22Rv1 (cell line): ENCODE measurements at regions not wholly inside any gene's neighbourhood (a gene's known extent, or its start where the extent isn't known, plus 50 kb on each side); places are given as distances from the start of the nearest gene placed in this dataset.
"Not testable (repeated sequence)": the region's sequence is repeated elsewhere in the genome, so short reads cannot be mapped to it uniquely, and the experiment has no call there.

Experiments
- H3K27ac ChIP-seq: fragments of 450-650 bp; 2 replicates; pipeline ENCODE4 v1.5.1; 2017
- ZFX ChIP-seq: fragments of 450-650 bp; IDR thresholded peaks from 2 replicates; pipeline ENCODE4 v1.6.1; 2017; ENCODE audit warnings: antibody characterized with exemption, borderline replicate concordance
- TF ChIP-seq, protein P1 (sequence below): fragments of 450-650 bp; IDR thresholded peaks from 2 replicates; pipeline ENCODE4 v1.5.1; 2017; ENCODE audit warnings: mild to moderate bottlenecking

DNA sequence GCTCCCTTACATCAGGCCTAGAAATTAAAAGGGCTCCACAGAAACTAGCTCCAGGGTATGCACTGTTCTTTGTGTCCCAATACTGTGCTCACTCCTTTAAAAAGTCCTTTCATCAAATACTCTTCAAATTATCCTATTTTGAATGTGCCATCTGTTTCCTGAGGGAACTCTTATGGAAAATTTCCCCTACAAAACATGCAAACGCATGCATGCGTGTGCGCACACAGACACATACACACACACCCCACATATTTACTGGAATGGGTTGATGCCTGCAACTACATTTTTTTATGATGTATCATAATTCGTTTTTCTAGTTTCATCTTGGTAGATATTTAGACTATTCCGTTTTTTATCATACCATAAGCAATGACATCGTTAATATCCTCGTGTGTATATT, 351.2 kb upstream of the KIF2B start:
- no peak overlapping the region for H3K27ac ChIP-seq
- no peak for TF ChIP-seq ZFX
- TF ChIP-seq, protein P1, sequence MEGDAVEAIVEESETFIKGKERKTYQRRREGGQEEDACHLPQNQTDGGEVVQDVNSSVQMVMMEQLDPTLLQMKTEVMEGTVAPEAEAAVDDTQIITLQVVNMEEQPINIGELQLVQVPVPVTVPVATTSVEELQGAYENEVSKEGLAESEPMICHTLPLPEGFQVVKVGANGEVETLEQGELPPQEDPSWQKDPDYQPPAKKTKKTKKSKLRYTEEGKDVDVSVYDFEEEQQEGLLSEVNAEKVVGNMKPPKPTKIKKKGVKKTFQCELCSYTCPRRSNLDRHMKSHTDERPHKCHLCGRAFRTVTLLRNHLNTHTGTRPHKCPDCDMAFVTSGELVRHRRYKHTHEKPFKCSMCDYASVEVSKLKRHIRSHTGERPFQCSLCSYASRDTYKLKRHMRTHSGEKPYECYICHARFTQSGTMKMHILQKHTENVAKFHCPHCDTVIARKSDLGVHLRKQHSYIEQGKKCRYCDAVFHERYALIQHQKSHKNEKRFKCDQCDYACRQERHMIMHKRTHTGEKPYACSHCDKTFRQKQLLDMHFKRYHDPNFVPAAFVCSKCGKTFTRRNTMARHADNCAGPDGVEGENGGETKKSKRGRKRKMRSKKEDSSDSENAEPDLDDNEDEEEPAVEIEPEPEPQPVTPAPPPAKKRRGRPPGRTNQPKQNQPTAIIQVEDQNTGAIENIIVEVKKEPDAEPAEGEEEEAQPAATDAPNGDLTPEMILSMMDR: no peak

DNA sequence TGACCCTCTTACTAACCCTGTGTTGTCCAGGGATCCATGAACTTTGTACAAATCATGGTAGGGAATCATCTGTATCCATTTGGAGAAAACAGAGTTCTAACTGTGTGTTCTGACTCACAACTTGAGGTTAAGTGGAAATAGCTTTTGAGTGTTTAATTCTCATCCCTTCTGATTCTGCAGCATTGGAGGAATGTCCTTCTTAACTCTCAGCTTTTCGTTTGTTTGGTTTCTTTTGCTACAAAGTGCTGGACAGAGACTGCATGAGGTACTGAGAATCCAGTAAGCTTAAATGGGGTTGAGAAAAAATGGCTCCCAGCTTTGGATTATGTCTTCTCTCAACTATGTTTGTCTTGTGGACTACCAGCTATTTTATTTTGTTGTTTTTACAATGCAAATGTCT, 352.1 kb upstream of the KIF2B start:
- TF ChIP-seq ZFX: no peak
- TF ChIP-seq, protein P1: no peak
- H3K27ac ChIP-seq: no peak overlapping the region

DNA sequence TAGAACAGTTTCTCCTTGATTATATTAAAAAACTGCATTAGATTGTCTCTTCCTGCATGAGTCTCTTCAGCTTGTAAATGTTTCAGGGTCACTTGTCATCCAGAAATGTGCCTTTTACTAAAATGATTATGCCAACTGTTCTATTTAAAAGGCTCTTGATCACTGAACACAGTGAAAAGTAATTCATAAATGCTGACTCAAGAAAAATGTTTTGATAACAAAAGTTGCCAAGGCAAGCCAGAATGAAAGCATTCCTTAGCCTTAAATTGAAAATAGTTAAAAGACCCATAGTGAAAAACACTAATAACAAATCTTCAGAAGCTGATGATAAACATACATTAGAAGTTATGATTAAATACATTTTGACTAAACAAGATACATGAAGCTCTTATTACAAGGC, 356.0 kb upstream of the KIF2B start:
- TF ChIP-seq ZFX: no peak
- TF ChIP-seq, protein P1: no peak
- no peak overlapping the region for H3K27ac ChIP-seq

DNA sequence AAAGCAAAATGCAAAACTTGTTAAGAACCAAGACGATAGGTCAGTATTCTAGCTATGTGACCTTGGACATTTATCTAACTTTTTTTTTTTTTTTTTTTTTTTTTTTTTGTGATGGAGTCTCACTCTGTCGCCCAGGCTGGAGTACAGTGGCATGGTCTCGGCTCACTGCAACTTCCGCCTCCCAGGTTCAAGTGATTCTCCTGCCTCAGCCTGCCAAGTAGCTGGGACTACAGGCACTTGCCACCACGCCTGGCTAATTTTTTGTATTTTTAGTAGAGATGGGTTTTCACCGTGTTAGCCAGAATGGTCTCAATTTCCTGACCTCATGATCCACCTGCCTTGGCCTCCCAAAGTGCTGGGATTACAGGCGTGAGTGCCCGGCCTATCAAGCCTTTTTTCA, 358.3 kb upstream of the KIF2B start:
- not testable (repeated sequence) for H3K27ac ChIP-seq

DNA sequence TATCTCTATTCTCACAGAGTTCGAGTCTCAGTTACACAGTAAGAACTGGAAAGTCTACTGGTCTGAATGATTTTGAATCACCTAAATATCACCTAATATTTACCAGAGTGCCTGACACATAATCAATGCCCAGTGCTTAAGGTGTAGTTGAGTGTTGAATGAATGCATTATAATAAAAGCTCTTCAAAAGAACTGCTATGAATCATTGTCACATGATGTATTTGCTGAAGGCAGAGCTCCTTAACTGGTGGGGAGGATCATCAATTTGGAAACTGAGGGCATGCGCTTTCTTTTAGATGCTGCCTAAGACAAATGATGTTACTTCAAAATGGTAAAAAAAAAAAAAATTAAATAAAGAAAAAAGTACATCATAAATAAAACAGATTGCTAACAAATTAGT, 359.4 kb upstream of the KIF2B start:
- no peak overlapping the region for H3K27ac ChIP-seq
- no peak for TF ChIP-seq ZFX
- TF ChIP-seq, protein P1: no peak

DNA sequence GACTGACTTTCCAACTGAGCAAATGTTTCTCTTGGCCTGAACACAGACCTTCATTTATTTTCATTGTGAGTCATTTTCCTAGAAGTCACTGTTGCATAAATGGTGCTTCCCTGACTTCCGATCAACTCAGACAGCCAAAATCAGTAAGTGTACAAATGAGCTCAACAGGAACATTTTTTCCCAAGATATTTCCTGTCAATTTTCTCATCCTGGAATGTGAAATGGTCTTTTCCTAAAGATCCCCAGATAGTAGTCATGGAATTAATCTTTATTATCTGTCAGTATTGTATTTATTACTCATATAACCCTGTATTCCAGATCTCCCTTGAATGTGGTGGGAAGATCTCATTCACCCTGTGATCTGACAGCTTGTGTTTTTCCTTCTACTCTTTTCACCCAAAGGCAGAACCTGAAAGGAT, 360.3 kb upstream of the KIF2B start:
- H3K27ac ChIP-seq: no peak overlapping the region
- TF ChIP-seq ZFX: no peak
- TF ChIP-seq, protein P1: no peak

DNA sequence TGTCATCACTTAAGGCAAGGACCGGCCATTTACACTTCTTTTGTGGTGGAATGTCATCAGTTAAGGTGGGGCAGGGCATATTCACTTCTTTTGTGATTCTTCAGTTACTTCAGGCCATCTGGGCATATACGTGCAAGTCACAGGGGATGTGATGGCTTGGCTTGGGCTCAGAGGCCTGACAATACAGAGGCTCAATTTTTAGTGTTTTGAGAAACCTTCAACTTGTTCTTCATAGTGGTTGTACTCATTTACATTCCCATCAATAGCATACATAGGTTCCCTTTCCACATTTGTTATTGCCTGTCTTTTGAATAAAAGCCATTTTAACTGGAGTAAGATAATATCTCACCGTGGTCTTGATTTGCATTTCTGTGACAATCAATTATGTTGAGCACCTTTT, 366.8 kb upstream of the KIF2B start:
- not testable (repeated sequence) for H3K27ac ChIP-seq

DNA sequence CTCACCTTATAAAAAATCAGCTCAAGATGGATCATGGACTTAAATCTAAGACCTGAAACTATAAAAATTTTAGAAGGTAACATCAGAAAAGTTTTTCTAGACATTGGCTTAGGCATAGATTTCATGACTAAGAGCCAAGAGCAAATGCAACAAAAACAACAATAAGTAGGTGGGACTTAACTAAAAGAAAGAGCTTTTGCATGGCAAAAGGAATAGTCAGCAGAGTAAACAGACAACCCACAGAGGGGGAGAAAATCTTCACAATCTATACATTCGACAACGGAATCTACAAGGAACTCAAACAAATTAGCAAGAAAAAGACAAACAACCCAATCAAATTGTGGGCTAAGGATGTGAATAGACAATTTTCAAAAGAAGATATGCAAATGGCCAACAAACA, 368.4 kb upstream of the KIF2B start:
- no peak overlapping the region for H3K27ac ChIP-seq
- no peak for TF ChIP-seq ZFX
- TF ChIP-seq, protein P1: no peak
